ENCODE measurements at regions not wholly inside any gene's neighbourhood (a gene's known extent, or its start where the extent isn't known, plus 50 kb on each side); places are given as distances from the start of the nearest gene placed in this dataset.
A peak's percentile ranks its signal among the peaks of the same experiment; 100 is the strongest.
"Not testable (repeated sequence)": the region's sequence is repeated elsewhere in the genome, so short reads cannot be mapped to it uniquely, and the experiment has no call there.

- H3K27me3 Mint-ChIP-seq: peaks cover 0 to 6% of the 10 kb centered on the region in 2 donors
- no peaks in the 10 kb centered on the region for H3K27me3 ChIP-seq (ENCODE audit: insufficient read depth, low read length, poor library complexity, severe bottlenecking)
- no peak overlapping the region for H3K27ac ChIP-seq (ENCODE audit: low read depth, low read length)
- no peaks in the 10 kb centered on the region for H3K9me3 ChIP-seq (ENCODE audit: low read length)
- H3K36me3 ChIP-seq (ENCODE audit: insufficient read depth, low read length): no peaks in the 10 kb centered on the region
- H3K4me1 ChIP-seq (ENCODE audit: insufficient read depth, low read length): no peaks in the 10 kb centered on the region
- no peak for DNase-seq
- H3K4me3 Mint-ChIP-seq: no peak overlapping the region
- ChIA-PET CTCF (no interaction called here), POLR2A (no interaction called here)
- H3K27ac Mint-ChIP-seq: no peak overlapping the region
- H3K36me3 Mint-ChIP-seq: no peaks in the 10 kb centered on the region
- no peaks in the 10 kb centered on the region for H3K4me1 Mint-ChIP-seq
- H3K9me3 Mint-ChIP-seq: peaks cover 0 to 6% (median 0%) of the 10 kb centered on the region in 5 donors
- H3K4me3 ChIP-seq (ENCODE audit: low read length): no peak overlapping the region
These were observed 639.2 kb downstream of the MAFB start for GRCh38 chr20:40049854-40050253.

- H3K9me3 Mint-ChIP-seq: no peaks in the 10 kb centered on the region
- no peaks in the 10 kb centered on the region for H3K27me3 ChIP-seq (ENCODE audit: insufficient read depth, low read length, poor library complexity, severe bottlenecking)
- CTCF ChIA-PET: no interaction called here
- no peak overlapping the region for H3K27ac Mint-ChIP-seq
- H3K4me3 ChIP-seq (ENCODE audit: low read length): no peak overlapping the region
- no peaks in the 10 kb centered on the region for H3K36me3 Mint-ChIP-seq
- H3K4me1 Mint-ChIP-seq: no peaks in the 10 kb centered on the region
- no peaks in the 10 kb centered on the region for H3K36me3 ChIP-seq (ENCODE audit: insufficient read depth, low read length)
- POLR2A ChIA-PET: no interaction called here
- peaks cover 0 to 3% of the 10 kb centered on the region in 2 donors for H3K27me3 Mint-ChIP-seq
- H3K4me3 Mint-ChIP-seq: no peak overlapping the region
- no peaks in the 10 kb centered on the region for H3K4me1 ChIP-seq (ENCODE audit: insufficient read depth, low read length)
- H3K9me3 ChIP-seq (ENCODE audit: low read length): no peaks in the 10 kb centered on the region
- DNase-seq: no peak
- H3K27ac ChIP-seq (ENCODE audit: low read depth, low read length): no peak overlapping the region
These were observed 642.3 kb downstream of the MAFB start for GRCh38 chr20:40046703-40047102.

- H3K36me3 Mint-ChIP-seq: no peaks in the 10 kb centered on the region
- no peaks in the 10 kb centered on the region for H3K9me3 ChIP-seq (ENCODE audit: low read length)
- H3K4me3 ChIP-seq (ENCODE audit: low read length): no peak overlapping the region
- peaks cover 1 to 4% of the 10 kb centered on the region in 2 donors for H3K27me3 Mint-ChIP-seq
- no peaks in the 10 kb centered on the region for H3K27me3 ChIP-seq (ENCODE audit: insufficient read depth, low read length, poor library complexity, severe bottlenecking)
- H3K27ac ChIP-seq (ENCODE audit: low read depth, low read length): no peak overlapping the region
- H3K27ac Mint-ChIP-seq: no peak overlapping the region
- peaks cover 0 to 4% (median 0%) of the 10 kb centered on the region in 5 donors for H3K9me3 Mint-ChIP-seq
- no peak for DNase-seq
- ChIA-PET CTCF (no interaction called here), POLR2A (no interaction called here)
- no peaks in the 10 kb centered on the region for H3K4me1 ChIP-seq (ENCODE audit: insufficient read depth, low read length)
- H3K4me3 Mint-ChIP-seq: no peak overlapping the region
- no peaks in the 10 kb centered on the region for H3K4me1 Mint-ChIP-seq
- no peaks in the 10 kb centered on the region for H3K36me3 ChIP-seq (ENCODE audit: insufficient read depth, low read length)
These were observed 651.5 kb downstream of the MAFB start for GRCh38 chr20:40037511-40037910.

GRCh38 chr20:40029589-40029988 is 659.4 kb downstream of the MAFB start:
- ChIA-PET POLR2A (no interaction called here), CTCF (no interaction called here)
- H3K9me3 ChIP-seq (ENCODE audit: low read length): no peaks in the 10 kb centered on the region
- Mint-ChIP-seq H3K27ac (peak overlapping the region in 1 of 8 donors; percentile 11), H3K9me3 (peaks cover 0 to 7% (median 0%) of the 10 kb centered on the region in 5 donors), H3K4me1 (no peaks in the 10 kb centered on the region), H3K4me3 (no peak overlapping the region), H3K36me3 (no peaks in the 10 kb centered on the region), H3K27me3 (peaks cover 3% of the 10 kb centered on the region in 2 donors)
- no peaks in the 10 kb centered on the region for H3K36me3 ChIP-seq (ENCODE audit: insufficient read depth, low read length)
- H3K27me3 ChIP-seq (ENCODE audit: insufficient read depth, low read length, poor library complexity, severe bottlenecking): no peaks in the 10 kb centered on the region
- H3K4me3 ChIP-seq (ENCODE audit: low read length): no peak overlapping the region
- no peak for DNase-seq
- H3K27ac ChIP-seq (ENCODE audit: low read depth, low read length): no peak overlapping the region
- H3K4me1 ChIP-seq (ENCODE audit: insufficient read depth, low read length): no peaks in the 10 kb centered on the region

- POLR2A ChIA-PET: no interaction called here
- Histone ChIP-seq H3K9me3 (ENCODE audit: low read length) (no peaks in the 10 kb centered on the region), H3K27me3 (ENCODE audit: insufficient read depth, low read length, poor library complexity, severe bottlenecking) (no peaks in the 10 kb centered on the region), H3K4me1 (ENCODE audit: insufficient read depth, low read length) (no peaks in the 10 kb centered on the region), H3K4me3 (ENCODE audit: low read length) (no peak overlapping the region), H3K27ac (ENCODE audit: low read depth, low read length) (no peak overlapping the region), H3K36me3 (ENCODE audit: insufficient read depth, low read length) (no peaks in the 10 kb centered on the region)
- no peaks in the 10 kb centered on the region for H3K4me1 Mint-ChIP-seq
- DNase-seq: no peak
- peaks cover 0 to 2% of the 10 kb centered on the region in 2 donors for H3K27me3 Mint-ChIP-seq
- H3K4me3 Mint-ChIP-seq: no peak overlapping the region
- no peaks in the 10 kb centered on the region for H3K36me3 Mint-ChIP-seq
- H3K27ac Mint-ChIP-seq: no peak overlapping the region
- H3K9me3 Mint-ChIP-seq: peaks cover 0 to 4% (median 0%) of the 10 kb centered on the region in 5 donors
- CTCF ChIA-PET: no interaction called here
These were observed 669.5 kb downstream of the MAFB start for GRCh38 chr20:40019510-40019909.

DNA sequence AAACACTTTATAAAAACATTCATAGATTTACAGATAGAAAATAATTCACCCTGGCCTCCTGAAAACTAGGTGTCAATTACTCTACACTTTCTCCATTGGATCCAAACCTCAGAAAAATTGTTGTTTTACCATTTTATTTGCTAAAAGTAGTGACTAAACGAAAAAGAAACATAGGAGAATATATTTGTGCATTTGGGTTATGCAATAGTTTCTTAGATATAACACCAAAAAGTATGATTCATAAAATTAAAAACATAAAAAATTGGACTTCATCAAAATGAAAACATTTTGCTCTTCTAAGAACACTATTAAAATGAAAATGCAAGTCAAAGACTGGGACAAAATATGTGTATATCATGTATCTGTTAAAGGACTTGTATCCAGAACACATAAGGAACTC is 671.3 kb downstream of the MAFB start:
- no peaks in the 10 kb centered on the region for H3K4me1 ChIP-seq (ENCODE audit: insufficient read depth, low read length)
- Mint-ChIP-seq H3K27ac (no peak overlapping the region), H3K9me3 (peaks cover 0 to 4% (median 0%) of the 10 kb centered on the region in 5 donors), H3K27me3 (peaks cover 0 to 2% of the 10 kb centered on the region in 2 donors), H3K36me3 (no peaks in the 10 kb centered on the region), H3K4me1 (no peaks in the 10 kb centered on the region), H3K4me3 (no peak overlapping the region)
- no peak overlapping the region for H3K4me3 ChIP-seq (ENCODE audit: low read length)
- DNase-seq: no peak
- H3K27ac ChIP-seq (ENCODE audit: low read depth, low read length): no peak overlapping the region
- no peaks in the 10 kb centered on the region for H3K27me3 ChIP-seq (ENCODE audit: insufficient read depth, low read length, poor library complexity, severe bottlenecking)
- POLR2A ChIA-PET: no interaction called here
- H3K9me3 ChIP-seq (ENCODE audit: low read length): no peaks in the 10 kb centered on the region
- H3K36me3 ChIP-seq (ENCODE audit: insufficient read depth, low read length): no peaks in the 10 kb centered on the region
- CTCF ChIA-PET: no interaction called here

DNA sequence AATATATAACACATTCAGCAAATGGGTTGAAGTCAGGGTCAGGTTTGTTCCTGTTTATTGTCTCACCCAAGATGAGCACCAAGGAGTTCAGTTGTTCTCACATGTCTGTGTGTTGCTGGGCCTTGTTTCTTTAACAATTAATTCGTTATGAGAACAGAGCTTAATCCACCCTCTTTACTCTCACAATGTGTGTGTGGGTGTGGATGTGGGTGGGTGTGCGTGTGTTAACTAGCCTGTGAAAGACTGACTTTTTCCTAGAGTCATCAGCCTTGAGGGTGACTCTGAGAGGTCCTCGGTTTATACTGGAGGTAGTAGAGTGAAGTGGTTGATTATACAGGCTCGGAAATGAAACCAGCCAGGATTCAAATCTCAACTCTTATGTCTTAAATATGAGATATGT is 672.1 kb downstream of the MAFB start:
- Mint-ChIP-seq H3K27ac (no peak overlapping the region), H3K9me3 (peaks cover 0 to 4% (median 3%) of the 10 kb centered on the region in 5 donors), H3K4me3 (no peak overlapping the region), H3K36me3 (no peaks in the 10 kb centered on the region), H3K27me3 (peaks cover 0 to 2% of the 10 kb centered on the region in 2 donors), H3K4me1 (no peaks in the 10 kb centered on the region)
- POLR2A ChIA-PET: no interaction called here
- H3K4me1 ChIP-seq (ENCODE audit: insufficient read depth, low read length): no peaks in the 10 kb centered on the region
- CTCF ChIA-PET: no interaction called here
- H3K9me3 ChIP-seq (ENCODE audit: low read length): no peaks in the 10 kb centered on the region
- no peak overlapping the region for H3K27ac ChIP-seq (ENCODE audit: low read depth, low read length)
- no peaks in the 10 kb centered on the region for H3K27me3 ChIP-seq (ENCODE audit: insufficient read depth, low read length, poor library complexity, severe bottlenecking)
- H3K4me3 ChIP-seq (ENCODE audit: low read length): no peak overlapping the region
- H3K36me3 ChIP-seq (ENCODE audit: insufficient read depth, low read length): no peaks in the 10 kb centered on the region
- DNase-seq: no peak

GRCh38 chr20:40016392-40016791 is 672.6 kb downstream of the MAFB start:
- H3K4me3 ChIP-seq (ENCODE audit: low read length): no peak overlapping the region
- Mint-ChIP-seq H3K27ac (no peak overlapping the region), H3K9me3 (peaks cover 0 to 6% (median 4%) of the 10 kb centered on the region in 5 donors), H3K36me3 (no peaks in the 10 kb centered on the region), H3K4me3 (no peak overlapping the region), H3K4me1 (no peaks in the 10 kb centered on the region), H3K27me3 (peaks cover 0 to 2% of the 10 kb centered on the region in 2 donors)
- ChIA-PET CTCF (no interaction called here), POLR2A (no interaction called here)
- H3K36me3 ChIP-seq (ENCODE audit: insufficient read depth, low read length): no peaks in the 10 kb centered on the region
- H3K27ac ChIP-seq (ENCODE audit: low read depth, low read length): no peak overlapping the region
- H3K9me3 ChIP-seq (ENCODE audit: low read length): no peaks in the 10 kb centered on the region
- no peaks in the 10 kb centered on the region for H3K4me1 ChIP-seq (ENCODE audit: insufficient read depth, low read length)
- H3K27me3 ChIP-seq (ENCODE audit: insufficient read depth, low read length, poor library complexity, severe bottlenecking): no peaks in the 10 kb centered on the region
- no peak for DNase-seq

DNA sequence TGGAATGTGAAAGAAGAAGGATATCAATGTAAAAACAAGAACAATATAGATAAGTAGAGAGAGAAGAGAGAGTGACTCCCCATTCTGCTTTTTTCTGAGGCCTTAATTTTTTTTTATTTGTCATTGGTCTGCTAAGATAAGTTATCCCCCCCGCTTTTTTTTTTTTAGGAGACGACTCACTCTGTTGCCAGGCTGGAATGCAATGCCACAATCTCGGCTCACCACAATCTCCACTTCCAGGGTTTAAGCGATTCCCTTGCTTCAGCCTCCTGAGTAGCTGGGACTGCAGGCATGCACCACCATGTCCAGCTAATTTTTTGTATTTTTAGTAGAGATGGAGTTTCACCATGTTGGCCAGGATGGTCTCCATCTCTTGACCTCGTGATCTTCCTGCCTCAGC is 677.0 kb downstream of the MAFB start:
- POLR2A ChIA-PET; H3K27me3 ChIP-seq (ENCODE audit: insufficient read depth, low read length, poor library complexity, severe bottlenecking); H3K4me3 Mint-ChIP-seq; H3K36me3 Mint-ChIP-seq; CTCF ChIA-PET; H3K4me1 ChIP-seq (ENCODE audit: insufficient read depth, low read length); H3K36me3 ChIP-seq (ENCODE audit: insufficient read depth, low read length); H3K9me3 Mint-ChIP-seq; H3K9me3 ChIP-seq (ENCODE audit: low read length); H3K27me3 Mint-ChIP-seq; H3K27ac Mint-ChIP-seq; H3K27ac ChIP-seq (ENCODE audit: low read depth, low read length); H3K4me1 Mint-ChIP-seq; DNase-seq; H3K4me3 ChIP-seq (ENCODE audit: low read length): not testable (repeated sequence)
